Endothelial cell of umbilical vein (primary cell): ENCODE measurements at regions not wholly inside any gene's neighbourhood (a gene's known extent, or its start where the extent isn't known, plus 50 kb on each side); places are given as distances from the start of the nearest gene placed in this dataset.

Experiments
- CTCF ChIP-seq, 2 donors: IDR thresholded peaks; 1 replicate in 1 of 2; 2 replicates in 1 of 2; pipeline ENCODE4 v1.5.1; 2011; ENCODE audit warnings: low read length in 2 of 2, mild to moderate bottlenecking in 2 of 2, moderate library complexity in 2 of 2, control low read depth in 1 of 2, inconsistent platforms in 1 of 2, low read depth in 1 of 2; ENCODE audit not compliant: insufficient read depth in 1 of 2; ENCODE audit errors: extremely low read depth in 1 of 2
- MAX ChIP-seq: IDR thresholded peaks from 2 replicates; pipeline ENCODE4 v1.6.1; 2011; ENCODE audit not compliant: insufficient read depth, insufficient read length

GRCh38 chr2:15094161-15094560 lies 461.6 kb downstream of the LRATD1 start:
- TF ChIP-seq CTCF (IDR thresholded peaks at IDR 0.05; ENCODE audit: extremely low read depth in 1 of 2, insufficient read depth in 1 of 2, low read depth in 1 of 2, low read length in 2 of 2) = no peak
- TF ChIP-seq MAX = no peak
